ENCODE measurements at regions not wholly inside any gene's neighbourhood (a gene's known extent, or its start where the extent isn't known, plus 50 kb on each side); places are given as distances from the start of the nearest gene placed in this dataset.

GRCh38 chr10:4440260-4440659 is 385.7 kb upstream of the AKR1E2 start:
- no peaks in the 10 kb centered on the region for H3K4me1 ChIP-seq (ENCODE audit: control insufficient read depth, extremely low read depth, insufficient read depth, low read length)
- H3K9me3 ChIP-seq (replicated peaks; ENCODE audit: control insufficient read depth, insufficient read depth, low read length) = no peaks in the 10 kb centered on the region
- H2AFZ ChIP-seq (ENCODE audit: low read depth, low read length) = no peak overlapping the region
- intact Hi-C loops (cut with micrococcal nuclease) = no loop called here
- CTCF ChIA-PET = no interaction called here
- dilution Hi-C loops (cut with MboI; ENCODE audit: extremely low pct_ligation_motif_present, low sequenced_read_pairs) = no loop called here
- TF ChIP-seq POLR2AphosphoS5 (IDR thresholded peaks at IDR 0.05; ENCODE audit: insufficient read depth, low read depth, low read length) = no peak
- no peak for TF ChIP-seq GATA2 (IDR thresholded peaks at IDR 0.05; ENCODE audit: insufficient read depth, insufficient read length, low read depth, low read length)
- TF ChIP-seq, protein P1, sequence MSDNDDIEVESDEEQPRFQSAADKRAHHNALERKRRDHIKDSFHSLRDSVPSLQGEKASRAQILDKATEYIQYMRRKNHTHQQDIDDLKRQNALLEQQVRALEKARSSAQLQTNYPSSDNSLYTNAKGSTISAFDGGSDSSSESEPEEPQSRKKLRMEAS (IDR thresholded peaks at IDR 0.05; ENCODE audit: insufficient read depth, insufficient read length) = no peak
- TF ChIP-seq, protein P2, sequence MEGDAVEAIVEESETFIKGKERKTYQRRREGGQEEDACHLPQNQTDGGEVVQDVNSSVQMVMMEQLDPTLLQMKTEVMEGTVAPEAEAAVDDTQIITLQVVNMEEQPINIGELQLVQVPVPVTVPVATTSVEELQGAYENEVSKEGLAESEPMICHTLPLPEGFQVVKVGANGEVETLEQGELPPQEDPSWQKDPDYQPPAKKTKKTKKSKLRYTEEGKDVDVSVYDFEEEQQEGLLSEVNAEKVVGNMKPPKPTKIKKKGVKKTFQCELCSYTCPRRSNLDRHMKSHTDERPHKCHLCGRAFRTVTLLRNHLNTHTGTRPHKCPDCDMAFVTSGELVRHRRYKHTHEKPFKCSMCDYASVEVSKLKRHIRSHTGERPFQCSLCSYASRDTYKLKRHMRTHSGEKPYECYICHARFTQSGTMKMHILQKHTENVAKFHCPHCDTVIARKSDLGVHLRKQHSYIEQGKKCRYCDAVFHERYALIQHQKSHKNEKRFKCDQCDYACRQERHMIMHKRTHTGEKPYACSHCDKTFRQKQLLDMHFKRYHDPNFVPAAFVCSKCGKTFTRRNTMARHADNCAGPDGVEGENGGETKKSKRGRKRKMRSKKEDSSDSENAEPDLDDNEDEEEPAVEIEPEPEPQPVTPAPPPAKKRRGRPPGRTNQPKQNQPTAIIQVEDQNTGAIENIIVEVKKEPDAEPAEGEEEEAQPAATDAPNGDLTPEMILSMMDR (IDR thresholded peaks at IDR 0.05; ENCODE audit: extremely low read depth in 1 of 2, insufficient read depth in 1 of 2, low read depth in 1 of 2, low read length in 2 of 2) = no peak
- no peak for TF ChIP-seq EZH2 (IDR thresholded peaks at IDR 0.05; ENCODE audit: borderline replicate concordance, low read depth, low read length, severe bottlenecking)
- no peak for TF ChIP-seq POLR2A (IDR thresholded peaks at IDR 0.05; ENCODE audit: low read depth, low read length)
- TF ChIP-seq JUN (IDR thresholded peaks at IDR 0.05; ENCODE audit: borderline replicate concordance, insufficient read depth, insufficient read length, low read depth) = no peak
- no peak for TF ChIP-seq MYC (IDR thresholded peaks at IDR 0.05; ENCODE audit: low read depth, low read length)
- TF ChIP-seq FOS (IDR thresholded peaks at IDR 0.05; ENCODE audit: borderline replicate concordance, insufficient read depth, low read length) = no peak
- no TSS peak for BruUV-seq (replicated peaks)
- no peak overlapping the region for H3K27ac ChIP-seq (ENCODE audit: insufficient read depth, low read depth, low read length)
- POLR2A ChIA-PET = no interaction called here
- H3K9ac ChIP-seq (replicated peaks; ENCODE audit: extremely low read depth, insufficient read depth, low read length) = no peak overlapping the region
- FAIRE-seq = no peak
- no peaks in the 10 kb centered on the region for H3K9me1 ChIP-seq (replicated peaks; ENCODE audit: control insufficient read depth, extremely low read depth, insufficient read depth, low read length)
- no peak for DNase-seq (ENCODE audit: low read depth, low spot score)
- H3K36me3 ChIP-seq (ENCODE audit: control insufficient read depth in 2 of 2, extremely low read depth in 1 of 2, insufficient read depth in 2 of 2, low read length in 2 of 2) = no peaks in the 10 kb centered on the region
- H3K79me2 ChIP-seq (ENCODE audit: control insufficient read depth, insufficient read depth, low read length) = no peaks in the 10 kb centered on the region
- H3K4me2 ChIP-seq (ENCODE audit: insufficient read depth, low read length) = no peak overlapping the region
- no peak overlapping the region for H3K4me3 ChIP-seq (replicated peaks in 1 of 3; ENCODE audit: insufficient read depth in 1 of 3, low read depth in 1 of 3, low read length in 3 of 3)
- H4K20me1 ChIP-seq (replicated peaks; ENCODE audit: control insufficient read depth, extremely low read depth, insufficient read depth, low read length) = no peaks in the 10 kb centered on the region
- no peaks in the 10 kb centered on the region for H3K27me3 ChIP-seq (ENCODE audit: control insufficient read depth in 2 of 2, insufficient read depth in 2 of 2, low read length in 2 of 2)
